Fibroblast of the aortic adventitia (primary cell): ENCODE measurements at regions not wholly inside any gene's neighbourhood (a gene's known extent, or its start where the extent isn't known, plus 50 kb on each side); places are given as distances from the start of the nearest gene placed in this dataset.

Experiments used
- DNase-seq: peaks from one replicate; pipeline ENCODE4 v3.0.0-alpha.2; 2010; ENCODE audit warnings: low read depth
- H3K4me3 ChIP-seq: 2 replicates; pipeline ENCODE4 v1.5.1; 2011; ENCODE audit warnings: low read depth, mild to moderate bottlenecking, control low read depth, low read length, moderate library complexity
- CTCF ChIP-seq: IDR thresholded peaks from 2 replicates; pipeline ENCODE4 v1.5.1; 2011; ENCODE audit warnings: mild to moderate bottlenecking, low read length, control low read depth, inconsistent platforms; ENCODE audit not compliant: insufficient read depth

- DNase-seq, result peak; percentile 49
- no peak for TF ChIP-seq CTCF
These were observed 273.2 kb upstream of the GADL1 start for GRCh38 chr3:31167666-31168065.

GRCh38 chr3:31170932-31171670 is 276.6 kb upstream of the GADL1 start:
- H3K4me3 ChIP-seq, result no peak overlapping the region
- TF ChIP-seq CTCF, result no peak
- DNase-seq, result peak; percentile 99

More at GRCh38 chr3:31167666-31168065, 273.2 kb upstream of the GADL1 start:
- no peak overlapping the region for H3K4me3 ChIP-seq

GRCh38 chr3:31172336-31172735 is 277.9 kb upstream of the GADL1 start:
- no peak overlapping the region for H3K4me3 ChIP-seq
- DNase-seq, result no peak
- TF ChIP-seq CTCF, result no peak

- TF ChIP-seq CTCF, result no peak
- no peak overlapping the region for H3K4me3 ChIP-seq
- DNase-seq, result no peak
These were observed 278.8 kb upstream of the GADL1 start for GRCh38 chr3:31173118-31173718.

GRCh38 chr3:31174079-31174478 is 279.6 kb upstream of the GADL1 start:
- no peak overlapping the region for H3K4me3 ChIP-seq
- DNase-seq, result no peak
- TF ChIP-seq CTCF, result no peak

GRCh38 chr3:31176045-31176444 is 281.6 kb upstream of the GADL1 start:
- no peak overlapping the region for H3K4me3 ChIP-seq
- no peak for TF ChIP-seq CTCF
- no peak for DNase-seq
